ENCODE measurements at regions not wholly inside any gene's neighbourhood (a gene's known extent, or its start where the extent isn't known, plus 50 kb on each side); places are given as distances from the start of the nearest gene placed in this dataset.
"Not testable (repeated sequence)": the region's sequence is repeated elsewhere in the genome, so short reads cannot be mapped to it uniquely, and the experiment has no call there.

GRCh38 chr1:168833362-168833761 is 104.4 kb upstream of the DPT start:
- no peak overlapping the region for H3K27ac ChIP-seq (ENCODE audit: low read depth, low read length)
- H3K36me3 ChIP-seq (ENCODE audit: control insufficient read depth in 2 of 3, insufficient read depth in 3 of 3, low read length in 3 of 3) = no peaks in the 10 kb centered on the region
- H3K4me3 ChIP-seq (ENCODE audit: low read length) = no peak overlapping the region
- H3K27me3 ChIP-seq (ENCODE audit: control insufficient read depth in 2 of 2, insufficient read depth in 2 of 2, low read length in 2 of 2) = no peaks in the 10 kb centered on the region
- no peak overlapping the region for H3K4me3 Mint-ChIP-seq
- intact Hi-C loops (cut with micrococcal nuclease) = no loop called here
- no peaks in the 10 kb centered on the region for H3K9me3 ChIP-seq (ENCODE audit: control insufficient read depth in 2 of 3, low read length in 3 of 3)
- ChIA-PET POLR2A (no interaction called here), CTCF (interaction anchor here (1.0 kb wide), 1 partner anchor 228 kb away, joined by 4 read pairs; no protein-coding TSS in a partner anchor)
- peaks cover 0 to 12% (median 11%) of the 10 kb centered on the region in 7 donors for H3K4me1 Mint-ChIP-seq
- peak overlapping the region in 2 of 9 donors; percentile 3 to 12 for H3K27ac Mint-ChIP-seq
- DNase-seq = no peak
- H3K4me1 ChIP-seq (ENCODE audit: control insufficient read depth in 2 of 2, insufficient read depth in 2 of 2, low read length in 2 of 2) = peaks cover 0 to 16% of the 10 kb centered on the region in 2 donors
- no peak for ATAC-seq
- H3K9me3 Mint-ChIP-seq = peaks cover 0 to 5% (median 0%) of the 10 kb centered on the region in 11 donors
- peaks cover 0 to 6% (median 0%) of the 10 kb centered on the region in 5 donors for H3K27me3 Mint-ChIP-seq
- no peaks in the 10 kb centered on the region for H3K36me3 Mint-ChIP-seq

- DNase-seq = peak in 1 of 9 donors; percentile 2
- peak; percentile 54 for ATAC-seq
- peaks cover 0 to 5% (median 0%) of the 10 kb centered on the region in 11 donors for H3K9me3 Mint-ChIP-seq
- H3K36me3 Mint-ChIP-seq = no peaks in the 10 kb centered on the region
- H3K4me1 Mint-ChIP-seq = peaks cover 0 to 12% (median 11%) of the 10 kb centered on the region in 7 donors
- peaks cover 0 to 9% (median 0%) of the 10 kb centered on the region in 5 donors for H3K27me3 Mint-ChIP-seq
- H3K36me3 ChIP-seq (ENCODE audit: control insufficient read depth in 2 of 3, insufficient read depth in 3 of 3, low read length in 3 of 3) = no peaks in the 10 kb centered on the region
- intact Hi-C loops (cut with micrococcal nuclease) = no loop called here
- H3K27me3 ChIP-seq (ENCODE audit: control insufficient read depth in 2 of 2, insufficient read depth in 2 of 2, low read length in 2 of 2) = no peaks in the 10 kb centered on the region
- no peaks in the 10 kb centered on the region for H3K9me3 ChIP-seq (ENCODE audit: control insufficient read depth in 2 of 3, low read length in 3 of 3)
- H3K4me3 Mint-ChIP-seq = no peak overlapping the region
- ChIA-PET POLR2A (no interaction called here), CTCF (interaction anchor here (1.0 kb wide), 1 partner anchor 228 kb away, joined by 4 read pairs; no protein-coding TSS in a partner anchor)
- peaks cover 0 to 16% of the 10 kb centered on the region in 2 donors for H3K4me1 ChIP-seq (ENCODE audit: control insufficient read depth in 2 of 2, insufficient read depth in 2 of 2, low read length in 2 of 2)
- peak overlapping the region in 3 of 9 donors; percentile 3 to 64 (median 16) for H3K27ac Mint-ChIP-seq
- no peak overlapping the region for H3K4me3 ChIP-seq (ENCODE audit: low read length)
- no peak overlapping the region for H3K27ac ChIP-seq (ENCODE audit: low read depth, low read length)
Observed at GRCh38 chr1:168833801-168834224, 104.8 kb upstream of the DPT start.

- ChIA-PET CTCF (interaction anchor here (1.0 kb wide), 1 partner anchor 229 kb away, joined by 4 read pairs; no protein-coding TSS in a partner anchor), POLR2A (no interaction called here)
- H3K4me1 Mint-ChIP-seq = peaks cover 0 to 12% (median 11%) of the 10 kb centered on the region in 7 donors
- no peaks in the 10 kb centered on the region for H3K36me3 ChIP-seq (ENCODE audit: control insufficient read depth in 2 of 3, insufficient read depth in 3 of 3, low read length in 3 of 3)
- H3K36me3 Mint-ChIP-seq = no peaks in the 10 kb centered on the region
- peaks cover 0 to 5% (median 0%) of the 10 kb centered on the region in 11 donors for H3K9me3 Mint-ChIP-seq
- no peak overlapping the region for H3K4me3 Mint-ChIP-seq
- intact Hi-C loops (cut with micrococcal nuclease) = no loop called here
- no peak overlapping the region for H3K4me3 ChIP-seq (ENCODE audit: low read length)
- no peak overlapping the region for H3K27ac ChIP-seq (ENCODE audit: low read depth, low read length)
- DNase-seq = no peak
- peaks cover 0 to 16% of the 10 kb centered on the region in 2 donors for H3K4me1 ChIP-seq (ENCODE audit: control insufficient read depth in 2 of 2, insufficient read depth in 2 of 2, low read length in 2 of 2)
- no peaks in the 10 kb centered on the region for H3K27me3 ChIP-seq (ENCODE audit: control insufficient read depth in 2 of 2, insufficient read depth in 2 of 2, low read length in 2 of 2)
- H3K9me3 ChIP-seq (ENCODE audit: control insufficient read depth in 2 of 3, low read length in 3 of 3) = no peaks in the 10 kb centered on the region
- peak overlapping the region in 2 of 9 donors; percentile 3 to 64 for H3K27ac Mint-ChIP-seq
- H3K27me3 Mint-ChIP-seq = peaks cover 0 to 9% (median 0%) of the 10 kb centered on the region in 5 donors
- ATAC-seq = no peak
Observed at GRCh38 chr1:168834225-168834872, 105.3 kb upstream of the DPT start.

- H3K27ac ChIP-seq (ENCODE audit: low read depth, low read length) = no peak overlapping the region
- DNase-seq = no peak
- H3K4me3 ChIP-seq (ENCODE audit: low read length) = no peak overlapping the region
- intact Hi-C loops (cut with micrococcal nuclease) = no loop called here
- ChIA-PET POLR2A (no interaction called here), CTCF (no interaction called here)
- H3K36me3 Mint-ChIP-seq = no peaks in the 10 kb centered on the region
- no peak overlapping the region for H3K27ac Mint-ChIP-seq
- H3K36me3 ChIP-seq (ENCODE audit: control insufficient read depth in 2 of 3, insufficient read depth in 3 of 3, low read length in 3 of 3) = no peaks in the 10 kb centered on the region
- peaks cover 0 to 16% of the 10 kb centered on the region in 2 donors for H3K4me1 ChIP-seq (ENCODE audit: control insufficient read depth in 2 of 2, insufficient read depth in 2 of 2, low read length in 2 of 2)
- no peaks in the 10 kb centered on the region for H3K9me3 ChIP-seq (ENCODE audit: control insufficient read depth in 2 of 3, low read length in 3 of 3)
- no peak overlapping the region for H3K4me3 Mint-ChIP-seq
- peaks cover 0 to 12% (median 11%) of the 10 kb centered on the region in 7 donors for H3K4me1 Mint-ChIP-seq
- H3K9me3 Mint-ChIP-seq = peaks cover 0 to 5% (median 0%) of the 10 kb centered on the region in 11 donors
- ATAC-seq = no peak
- H3K27me3 ChIP-seq (ENCODE audit: control insufficient read depth in 2 of 2, insufficient read depth in 2 of 2, low read length in 2 of 2) = no peaks in the 10 kb centered on the region
- H3K27me3 Mint-ChIP-seq = peaks cover 0 to 9% (median 0%) of the 10 kb centered on the region in 5 donors
Observed at GRCh38 chr1:168835176-168835575, 106.2 kb upstream of the DPT start.

GRCh38 chr1:168835791-168836190 is 106.8 kb upstream of the DPT start:
- no peak overlapping the region for H3K4me3 Mint-ChIP-seq
- DNase-seq (no peak), ATAC-seq (no peak)
- H3K9me3 ChIP-seq (ENCODE audit: control insufficient read depth in 2 of 3, low read length in 3 of 3) = no peaks in the 10 kb centered on the region
- POLR2A ChIA-PET = no interaction called here
- H3K27me3 ChIP-seq (ENCODE audit: control insufficient read depth in 2 of 2, insufficient read depth in 2 of 2, low read length in 2 of 2) = no peaks in the 10 kb centered on the region
- no peak overlapping the region for H3K27ac ChIP-seq (ENCODE audit: low read depth, low read length)
- CTCF ChIA-PET = no interaction called here
- H3K4me1 Mint-ChIP-seq = peaks cover 0 to 12% (median 11%) of the 10 kb centered on the region in 7 donors
- no peaks in the 10 kb centered on the region for H3K36me3 ChIP-seq (ENCODE audit: control insufficient read depth in 2 of 3, insufficient read depth in 3 of 3, low read length in 3 of 3)
- H3K9me3 Mint-ChIP-seq = peaks cover 0 to 5% (median 0%) of the 10 kb centered on the region in 11 donors
- H3K4me3 ChIP-seq (ENCODE audit: low read length) = no peak overlapping the region
- intact Hi-C loops (cut with micrococcal nuclease) = no loop called here
- no peak overlapping the region for H3K27ac Mint-ChIP-seq
- H3K4me1 ChIP-seq (ENCODE audit: control insufficient read depth in 2 of 2, insufficient read depth in 2 of 2, low read length in 2 of 2) = peaks cover 0 to 16% of the 10 kb centered on the region in 2 donors
- peaks cover 0 to 9% (median 0%) of the 10 kb centered on the region in 5 donors for H3K27me3 Mint-ChIP-seq
- no peaks in the 10 kb centered on the region for H3K36me3 Mint-ChIP-seq

- ATAC-seq (no peak), DNase-seq (no peak)
- no peaks in the 10 kb centered on the region for H3K36me3 ChIP-seq (ENCODE audit: control insufficient read depth in 2 of 3, insufficient read depth in 3 of 3, low read length in 3 of 3)
- ChIA-PET POLR2A (no interaction called here), CTCF (no interaction called here)
- no peak overlapping the region for H3K4me3 ChIP-seq (ENCODE audit: low read length)
- Mint-ChIP-seq H3K36me3 (no peaks in the 10 kb centered on the region), H3K9me3 (peaks cover 0 to 5% (median 0%) of the 10 kb centered on the region in 11 donors), H3K27me3 (peaks cover 0 to 6% (median 0%) of the 10 kb centered on the region in 5 donors), H3K4me1 (peaks cover 0 to 12% (median 11%) of the 10 kb centered on the region in 7 donors), H3K27ac (no peak overlapping the region), H3K4me3 (no peak overlapping the region)
- H3K27ac ChIP-seq (ENCODE audit: low read depth, low read length) = no peak overlapping the region
- H3K4me1 ChIP-seq (ENCODE audit: control insufficient read depth in 2 of 2, insufficient read depth in 2 of 2, low read length in 2 of 2) = peaks cover 0 to 16% of the 10 kb centered on the region in 2 donors
- H3K9me3 ChIP-seq (ENCODE audit: control insufficient read depth in 2 of 3, low read length in 3 of 3) = no peaks in the 10 kb centered on the region
- H3K27me3 ChIP-seq (ENCODE audit: control insufficient read depth in 2 of 2, insufficient read depth in 2 of 2, low read length in 2 of 2) = no peaks in the 10 kb centered on the region
- intact Hi-C loops (cut with micrococcal nuclease) = no loop called here
Observed at GRCh38 chr1:168836469-168836868, 107.5 kb upstream of the DPT start.

- H3K9me3 Mint-ChIP-seq; H3K27ac Mint-ChIP-seq; H3K27me3 Mint-ChIP-seq; H3K9me3 ChIP-seq (ENCODE audit: control insufficient read depth in 2 of 3, low read length in 3 of 3); H3K27ac ChIP-seq (ENCODE audit: low read depth, low read length); ATAC-seq; H3K27me3 ChIP-seq (ENCODE audit: control insufficient read depth in 2 of 2, insufficient read depth in 2 of 2, low read length in 2 of 2); H3K36me3 ChIP-seq (ENCODE audit: control insufficient read depth in 2 of 3, insufficient read depth in 3 of 3, low read length in 3 of 3); H3K4me3 ChIP-seq (ENCODE audit: low read length); CTCF ChIA-PET; intact Hi-C loops (cut with micrococcal nuclease); POLR2A ChIA-PET; H3K36me3 Mint-ChIP-seq; DNase-seq; H3K4me3 Mint-ChIP-seq: not testable (repeated sequence)
- H3K4me1 ChIP-seq (ENCODE audit: control insufficient read depth in 2 of 2, insufficient read depth in 2 of 2, low read length in 2 of 2) = peaks cover 0 to 16% of the 10 kb centered on the region in 2 donors
- H3K4me1 Mint-ChIP-seq = peaks cover 0 to 12% (median 11%) of the 10 kb centered on the region in 7 donors
Observed at GRCh38 chr1:168837230-168837629, 108.2 kb upstream of the DPT start.

Data from naive thymus-derived CD4-positive, alpha-beta T cell (primary cell).